ENCODE measurements at regions not wholly inside any gene's neighbourhood (a gene's known extent, or its start where the extent isn't known, plus 50 kb on each side); places are given as distances from the start of the nearest gene placed in this dataset.
"Not testable (repeated sequence)": the region's sequence is repeated elsewhere in the genome, so short reads cannot be mapped to it uniquely, and the experiment has no call there.

GRCh38 chr1:229736376-229736775 is 110.3 kb downstream of the URB2 start:
- DNase-seq (ENCODE audit: low spot score) = no peak
- Histone ChIP-seq H3K9me3 (no peaks in the 10 kb centered on the region), H3K36me3 (no peaks in the 10 kb centered on the region), H3K4me1 (replicated peaks) (no peaks in the 10 kb centered on the region), H3K27ac (no peak overlapping the region), H3K27me3 (replicated peaks; ENCODE audit: insufficient read depth) (no peaks in the 10 kb centered on the region), H3K4me3 (no peak overlapping the region)
- TF ChIP-seq POLR2A (IDR thresholded peaks at IDR 0.05) (no peak), POLR2AphosphoS5 (IDR thresholded peaks at IDR 0.05) (no peak), CTCF (IDR thresholded peaks at IDR 0.05) (no peak)
- intact Hi-C loops (cut with DNase I) = no loop called here

- H3K36me3 ChIP-seq; DNase-seq (ENCODE audit: low spot score); H3K9me3 ChIP-seq; H3K27me3 ChIP-seq (replicated peaks; ENCODE audit: insufficient read depth); H3K4me1 ChIP-seq (replicated peaks); H3K27ac ChIP-seq; H3K4me3 ChIP-seq; intact Hi-C loops (cut with DNase I): not testable (repeated sequence)
- 90% methylated on average over 1 of the region's 1 CpG for WGBS
These were observed 116.6 kb downstream of the URB2 start for GRCh38 chr1:229742614-229743013.

- Histone ChIP-seq H3K9me3 (no peaks in the 10 kb centered on the region), H3K27ac (no peak overlapping the region), H3K36me3 (no peaks in the 10 kb centered on the region), H3K4me3 (no peak overlapping the region), H3K27me3 (replicated peaks; ENCODE audit: insufficient read depth) (no peaks in the 10 kb centered on the region), H3K4me1 (replicated peaks) (no peaks in the 10 kb centered on the region)
- intact Hi-C loops (cut with DNase I) = no loop called here
- 98% methylated on average over 4 of the region's 4 CpGs for WGBS
- DNase-seq (ENCODE audit: low spot score) = no peak
- TF ChIP-seq CTCF (IDR thresholded peaks at IDR 0.05) (no peak), POLR2AphosphoS5 (IDR thresholded peaks at IDR 0.05) (no peak), POLR2A (IDR thresholded peaks at IDR 0.05) (no peak)
These were observed 123.9 kb downstream of the URB2 start for GRCh38 chr1:229749992-229750391.

GRCh38 chr1:229751610-229752009 is 125.6 kb downstream of the URB2 start:
- H3K27me3 ChIP-seq (replicated peaks; ENCODE audit: insufficient read depth) = no peaks in the 10 kb centered on the region
- H3K4me1 ChIP-seq (replicated peaks) = no peaks in the 10 kb centered on the region
- no peak overlapping the region for H3K4me3 ChIP-seq
- intact Hi-C loops (cut with DNase I) = no loop called here
- no peak overlapping the region for H3K27ac ChIP-seq
- H3K9me3 ChIP-seq = no peaks in the 10 kb centered on the region
- H3K36me3 ChIP-seq = no peaks in the 10 kb centered on the region
- DNase-seq (ENCODE audit: low spot score) = no peak
- TF ChIP-seq POLR2AphosphoS5 (IDR thresholded peaks at IDR 0.05) = no peak
- TF ChIP-seq POLR2A (IDR thresholded peaks at IDR 0.05) = no peak
- TF ChIP-seq CTCF (IDR thresholded peaks at IDR 0.05) = no peak

- 97% methylated on average over 5 of the region's 5 CpGs for WGBS
- no peak overlapping the region for H3K27ac ChIP-seq
- H3K36me3 ChIP-seq = no peaks in the 10 kb centered on the region
- intact Hi-C loops (cut with DNase I) = no loop called here
- no peaks in the 10 kb centered on the region for H3K4me1 ChIP-seq (replicated peaks)
- TF ChIP-seq CTCF (IDR thresholded peaks at IDR 0.05) = no peak
- no peak for TF ChIP-seq POLR2A (IDR thresholded peaks at IDR 0.05)
- TF ChIP-seq POLR2AphosphoS5 (IDR thresholded peaks at IDR 0.05) = no peak
- no peak overlapping the region for H3K4me3 ChIP-seq
- H3K9me3 ChIP-seq = no peaks in the 10 kb centered on the region
- H3K27me3 ChIP-seq (replicated peaks; ENCODE audit: insufficient read depth) = no peaks in the 10 kb centered on the region
- DNase-seq (ENCODE audit: low spot score) = no peak
These were observed 126.6 kb downstream of the URB2 start for GRCh38 chr1:229752679-229753078.

Data from prostate gland (tissue), 2 donors.